GM23248 (cell line): ENCODE measurements at regions not wholly inside any gene's neighbourhood (a gene's known extent, or its start where the extent isn't known, plus 50 kb on each side); places are given as distances from the start of the nearest gene placed in this dataset.
A peak's percentile ranks its signal among the peaks of the same experiment; 100 is the strongest.

Experiments used
- DNase-seq: peaks from one replicate; pipeline ENCODE4 v3.0.0-alpha.2; 2015
- H2AFZ ChIP-seq: fragments of 200-600 bp; sonication (generic); 2 replicates; pipeline ENCODE4 v1.6.1; 2016; ENCODE audit warnings: antibody characterized with exemption
- H3F3A ChIP-seq: fragments of 200-600 bp; sonication (generic); 2 replicates; pipeline ENCODE4 v1.6.1; 2016; ENCODE audit warnings: mild to moderate bottlenecking, antibody characterized with exemption, mixed run types; ENCODE audit not compliant: insufficient read depth
- H3K27ac ChIP-seq: fragments of 200-600 bp; sonication (generic); 2 replicates; pipeline ENCODE4 v1.5.1; 2016; ENCODE audit warnings: mild to moderate bottlenecking
- H3K27me3 ChIP-seq: fragments of 200-600 bp; sonication (generic); replicated peaks from 2 replicates; pipeline ENCODE4 v1.6.1; 2016; ENCODE audit warnings: mild to moderate bottlenecking; ENCODE audit not compliant: insufficient read depth
- H3K36me3 ChIP-seq: fragments of 200-600 bp; sonication (generic); 2 replicates; pipeline ENCODE4 v1.6.1; 2016; ENCODE audit warnings: low read depth, mild to moderate bottlenecking
- H3K4me1 ChIP-seq: fragments of 200-600 bp; sonication (generic); 2 replicates; pipeline ENCODE4 v1.6.1; 2016; ENCODE audit warnings: mild to moderate bottlenecking; ENCODE audit not compliant: insufficient read depth
- H3K4me2 ChIP-seq: fragments of 200-600 bp; sonication (generic); one replicate; pipeline ENCODE4 v1.6.1; 2016; ENCODE audit warnings: mild to moderate bottlenecking; ENCODE audit not compliant: unreplicated experiment
- H3K4me3 ChIP-seq: fragments of 200-600 bp; sonication (generic); 2 replicates; pipeline ENCODE4 v1.5.1; 2016; ENCODE audit warnings: mild to moderate bottlenecking
- H3K79me2 ChIP-seq: fragments of 200-600 bp; sonication (generic); 2 replicates; pipeline ENCODE4 v1.6.1; 2016; ENCODE audit warnings: mild to moderate bottlenecking; ENCODE audit not compliant: insufficient read depth
- H3K9ac ChIP-seq: fragments of 200-600 bp; sonication (generic); 2 replicates; pipeline ENCODE4 v1.6.1; 2016; ENCODE audit warnings: mild to moderate bottlenecking
- H3K9me2 ChIP-seq: fragments of 200-600 bp; sonication (generic); 2 replicates; pipeline ENCODE4 v1.6.1; 2016; ENCODE audit warnings: mixed run types, mild to moderate bottlenecking, moderate library complexity; ENCODE audit not compliant: insufficient read depth
- H3K9me3 ChIP-seq: fragments of 200-600 bp; sonication (generic); one replicate; pipeline ENCODE4 v1.6.1; 2017; ENCODE audit warnings: low read depth
- H4K20me1 ChIP-seq: fragments of 200-600 bp; sonication (generic); 2 replicates; pipeline ENCODE4 v1.6.0; 2016; ENCODE audit not compliant: insufficient read depth
- EZH2 ChIP-seq: fragments of 200-600 bp; sonication (generic); IDR thresholded peaks from 2 replicates; pipeline ENCODE4 v1.6.1; 2018; ENCODE audit warnings: antibody characterized with exemption, mild to moderate bottlenecking; ENCODE audit not compliant: insufficient read depth, poor library complexity, severe bottlenecking
- EZH2phosphoT487 ChIP-seq: fragments of 200-600 bp; sonication (generic); IDR thresholded peaks from 2 replicates; pipeline ENCODE4 v1.6.1; 2018; ENCODE audit warnings: antibody characterized with exemption, moderate library complexity, mild to moderate bottlenecking, low read depth; ENCODE audit not compliant: insufficient read depth
- WGBS, 2 experiments: methylation state at CpG; one replicate each; pipeline ENCODE4 v1.1.6; 2015 to 2017; ENCODE audit warnings: low lambda C conversion rate in 2 of 2, low coverage in 1 of 2; ENCODE audit errors: missing lambda C conversion rate in 2 of 2; 5-methylcytosine and 5-hydroxymethylcytosine counted together
- in situ Hi-C: fragments of 300-500 bp; cut with MboI; formaldehyde crosslinking; loops from 2 replicates; pipeline ENCODE4 v1.15.0; 2020

- Histone ChIP-seq H3K27me3 (peaks cover 24% of the 10 kb centered on the region; the same call in 1 of the 2 replicates), H3K4me1 (no peaks in the 10 kb centered on the region), H3K4me3 (no peak overlapping the region), H2AFZ (no peak overlapping the region), H3K9me3 (no peaks in the 10 kb centered on the region), H3K27ac (no peak overlapping the region), H3K79me2 (no peaks in the 10 kb centered on the region), H4K20me1 (no peaks in the 10 kb centered on the region), H3K9ac (no peak overlapping the region), H3K4me2 (no peak overlapping the region), H3K9me2 (no peaks in the 10 kb centered on the region), H3F3A (no peaks in the 10 kb centered on the region), H3K36me3 (no peaks in the 10 kb centered on the region)
- no peak for TF ChIP-seq EZH2phosphoT487
- TF ChIP-seq EZH2 = no peak
- in situ Hi-C loops = no loop called here
- DNase-seq = no peak
These were observed 632.3 kb upstream of the ZNF385D start for GRCh38 chr3:22383285-22383684.

- Histone ChIP-seq H3K4me1 (no peaks in the 10 kb centered on the region), H3F3A (no peaks in the 10 kb centered on the region), H3K9me3 (no peaks in the 10 kb centered on the region), H3K27me3 (peaks cover 23% of the 10 kb centered on the region), H2AFZ (no peak overlapping the region), H4K20me1 (no peaks in the 10 kb centered on the region), H3K27ac (no peak overlapping the region), H3K4me2 (no peak overlapping the region), H3K9me2 (no peaks in the 10 kb centered on the region), H3K36me3 (no peaks in the 10 kb centered on the region), H3K9ac (no peak overlapping the region), H3K79me2 (no peaks in the 10 kb centered on the region), H3K4me3 (no peak overlapping the region)
- in situ Hi-C loops = no loop called here
- TF ChIP-seq EZH2phosphoT487 (no peak), EZH2 (no peak)
- DNase-seq = no peak
- 68 to 78% methylated on average over 2 of the region's 2 CpGs for WGBS, 2 experiments
These were observed 635.1 kb upstream of the ZNF385D start for GRCh38 chr3:22386107-22386506.

- no peaks in the 10 kb centered on the region for H3K79me2 ChIP-seq
- H2AFZ ChIP-seq = no peak overlapping the region
- no peaks in the 10 kb centered on the region for H3K9me2 ChIP-seq
- no peak overlapping the region for H3K27ac ChIP-seq
- TF ChIP-seq EZH2 = no peak
- TF ChIP-seq EZH2phosphoT487 = no peak
- H3K9me3 ChIP-seq = no peaks in the 10 kb centered on the region
- H3K9ac ChIP-seq = no peak overlapping the region
- DNase-seq = no peak
- 3 to 5% methylated on average over 2 of the region's 2 CpGs for WGBS, 2 experiments
- no peaks in the 10 kb centered on the region for H4K20me1 ChIP-seq
- no peaks in the 10 kb centered on the region for H3K4me1 ChIP-seq
- H3F3A ChIP-seq = no peaks in the 10 kb centered on the region
- no peak overlapping the region for H3K4me3 ChIP-seq
- peaks cover 14% of the 10 kb centered on the region; the same call in 1 of the 2 replicates for H3K27me3 ChIP-seq
- in situ Hi-C loops = no loop called here
- no peak overlapping the region for H3K4me2 ChIP-seq
- H3K36me3 ChIP-seq = no peaks in the 10 kb centered on the region
These were observed 641.3 kb upstream of the ZNF385D start for GRCh38 chr3:22392286-22392685.

- in situ Hi-C loops = no loop called here
- Histone ChIP-seq H3K27ac (no peak overlapping the region), H3K79me2 (no peaks in the 10 kb centered on the region), H4K20me1 (no peaks in the 10 kb centered on the region), H3K9me3 (no peaks in the 10 kb centered on the region), H3K4me2 (no peak overlapping the region), H3K4me1 (no peaks in the 10 kb centered on the region), H3K9ac (no peak overlapping the region), H2AFZ (no peak overlapping the region), H3K27me3 (peaks cover 14% of the 10 kb centered on the region; the same call in 1 of the 2 replicates), H3K36me3 (no peaks in the 10 kb centered on the region), H3K9me2 (no peaks in the 10 kb centered on the region), H3K4me3 (no peak overlapping the region), H3F3A (no peaks in the 10 kb centered on the region)
- TF ChIP-seq EZH2 = no peak
- TF ChIP-seq EZH2phosphoT487 = no peak
- no peak for DNase-seq
These were observed 641.8 kb upstream of the ZNF385D start for GRCh38 chr3:22392859-22393258.

GRCh38 chr3:22399566-22399965 is 648.6 kb upstream of the ZNF385D start:
- Histone ChIP-seq H2AFZ (no peak overlapping the region), H3K9me3 (no peaks in the 10 kb centered on the region), H4K20me1 (no peaks in the 10 kb centered on the region), H3K9me2 (no peaks in the 10 kb centered on the region), H3K79me2 (no peaks in the 10 kb centered on the region), H3K9ac (no peak overlapping the region), H3K4me1 (no peaks in the 10 kb centered on the region), H3K4me3 (no peak overlapping the region), H3K4me2 (no peak overlapping the region), H3K27me3 (no peaks in the 10 kb centered on the region), H3K36me3 (no peaks in the 10 kb centered on the region), H3K27ac (no peak overlapping the region), H3F3A (no peaks in the 10 kb centered on the region)
- no peak for TF ChIP-seq EZH2
- TF ChIP-seq EZH2phosphoT487 = no peak
- WGBS, 2 experiments = 47 to 49% methylated on average over 4 of the region's 4 CpGs
- peak; percentile 78 for DNase-seq
- in situ Hi-C loops = no loop called here
